RWPE2 (cell line): ENCODE measurements at regions not wholly inside any gene's neighbourhood (a gene's known extent, or its start where the extent isn't known, plus 50 kb on each side); places are given as distances from the start of the nearest gene placed in this dataset.

ENCODE experiments used
- ATAC-seq: fragments of 200-7000 bp; cut with Tn5 transposase; 3 replicates; pipeline ENCODE4 v1.9.1; 2021; ENCODE audit warnings: low read depth
- DNase-seq: peaks from one replicate; pipeline ENCODE4 v3.0.0-alpha.2; 2020; ENCODE audit warnings: low spot score
- H3K27ac ChIP-seq: fragments of 450-650 bp; 2 replicates; pipeline ENCODE4 v1.5.1; 2017; ENCODE audit warnings: mild to moderate bottlenecking; ENCODE audit not compliant: poor library complexity, severe bottlenecking
- H3K27me3 ChIP-seq: fragments of 250-450 bp; sonication (Bioruptor Pico); 2 replicates; pipeline ENCODE4 v1.5.1; 2021; ENCODE audit warnings: mild to moderate bottlenecking, moderate library complexity; ENCODE audit not compliant: insufficient read depth, poor library complexity, severe bottlenecking
- H3K36me3 ChIP-seq: fragments of 250-450 bp; sonication (Bioruptor Pico); 2 replicates; pipeline ENCODE4 v1.5.1; 2020; ENCODE audit warnings: low read depth, mild to moderate bottlenecking, moderate library complexity
- H3K4me1 ChIP-seq: fragments of 250-450 bp; sonication (Bioruptor Pico); 2 replicates; pipeline ENCODE4 v1.5.1; 2021; ENCODE audit warnings: mild to moderate bottlenecking, moderate library complexity; ENCODE audit not compliant: insufficient read depth, poor library complexity, severe bottlenecking
- H3K4me3 ChIP-seq: fragments of 250-450 bp; sonication (Bioruptor Pico); 2 replicates; pipeline ENCODE4 v1.5.1; 2021; ENCODE audit warnings: mild to moderate bottlenecking, moderate library complexity; ENCODE audit not compliant: severe bottlenecking
- H3K9me3 ChIP-seq: fragments of 250-450 bp; sonication (Bioruptor Pico); 2 replicates; pipeline ENCODE4 v1.5.1; 2021; ENCODE audit warnings: mild to moderate bottlenecking, moderate library complexity; ENCODE audit not compliant: severe bottlenecking
- CTCF ChIP-seq: fragments of 450-650 bp; IDR thresholded peaks from one replicate; pipeline ENCODE4 v1.5.1; 2017; ENCODE audit warnings: mild to moderate bottlenecking, moderate library complexity; ENCODE audit not compliant: poor library complexity, severe bottlenecking

- no peak for TF ChIP-seq CTCF
- Histone ChIP-seq H3K9me3 (no peaks in the 10 kb centered on the region), H3K27ac (no peak overlapping the region), H3K4me1 (no peaks in the 10 kb centered on the region), H3K36me3 (no peaks in the 10 kb centered on the region), H3K4me3 (no peak overlapping the region), H3K27me3 (no peaks in the 10 kb centered on the region)
- ATAC-seq, result no peak
- DNase-seq, result no peak
Observed at GRCh38 chr16:64381979-64382378, 739.9 kb downstream of the CDH11 start.

DNA sequence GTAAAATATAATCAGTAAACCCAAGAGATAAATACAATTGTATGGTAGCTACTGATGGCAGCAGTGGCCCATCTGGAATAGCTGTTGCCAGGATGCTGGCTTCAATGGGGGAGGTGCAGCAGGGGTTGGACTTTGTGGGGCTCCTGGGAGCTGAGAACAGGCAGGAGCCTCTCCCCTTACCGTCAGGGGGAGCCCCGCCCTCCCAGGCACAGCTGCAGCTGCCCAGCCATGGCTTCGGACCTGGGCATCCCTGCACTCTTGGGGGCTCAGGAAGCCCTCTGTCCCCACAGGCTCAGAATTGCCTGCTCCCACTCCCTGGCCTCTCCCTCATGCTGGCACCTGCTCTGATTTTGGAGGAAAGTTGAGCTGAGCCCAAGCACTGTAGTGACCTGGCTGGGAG lies 741.1 kb downstream of the CDH11 start:
- Histone ChIP-seq H3K9me3 (no peaks in the 10 kb centered on the region), H3K4me1 (no peaks in the 10 kb centered on the region), H3K4me3 (no peak overlapping the region), H3K27me3 (no peaks in the 10 kb centered on the region), H3K27ac (no peak overlapping the region), H3K36me3 (no peaks in the 10 kb centered on the region)
- TF ChIP-seq CTCF, result no peak
- ATAC-seq, result no peak
- DNase-seq, result no peak

DNA sequence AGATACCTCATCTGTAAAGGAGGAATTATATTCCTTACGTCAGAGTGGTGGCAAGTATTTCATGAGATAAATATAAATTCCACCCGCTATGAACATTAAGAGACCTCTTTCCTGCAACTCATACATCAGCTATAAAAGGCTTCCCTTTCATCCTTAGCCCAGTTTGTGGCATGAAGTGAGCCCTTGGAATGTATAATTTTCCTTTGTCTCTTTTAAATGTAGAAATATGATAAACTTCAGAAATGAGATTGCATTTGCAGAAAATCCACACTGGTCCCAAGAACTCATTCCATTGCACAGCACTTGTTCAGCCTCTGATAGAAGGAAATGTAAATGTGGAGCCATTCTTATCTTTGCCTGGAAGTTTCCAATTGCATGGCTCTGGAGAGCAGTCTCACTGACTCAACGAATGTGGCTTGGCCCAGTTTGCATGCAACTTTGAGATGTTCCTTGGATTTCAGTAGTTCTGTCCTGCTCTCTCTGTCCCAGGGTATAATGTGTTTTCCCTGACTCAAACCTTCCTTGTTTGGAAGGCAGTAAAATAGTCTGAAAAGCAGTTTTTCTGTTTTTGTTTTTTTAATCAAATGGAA lies 746.4 kb downstream of the CDH11 start:
- Histone ChIP-seq H3K4me3 (no peak overlapping the region), H3K4me1 (no peaks in the 10 kb centered on the region), H3K27me3 (no peaks in the 10 kb centered on the region), H3K36me3 (no peaks in the 10 kb centered on the region), H3K27ac (no peak overlapping the region), H3K9me3 (no peaks in the 10 kb centered on the region)
- ATAC-seq (no peak), DNase-seq (no peak)
- no peak for TF ChIP-seq CTCF

- H3K27me3 ChIP-seq, result no peaks in the 10 kb centered on the region
- H3K4me3 ChIP-seq, result no peak overlapping the region
- no peaks in the 10 kb centered on the region for H3K36me3 ChIP-seq
- DNase-seq (no peak), ATAC-seq (no peak)
- TF ChIP-seq CTCF, result no peak
- peaks cover 2% of the 10 kb centered on the region for H3K4me1 ChIP-seq
- no peaks in the 10 kb centered on the region for H3K9me3 ChIP-seq
- H3K27ac ChIP-seq, result no peak overlapping the region
Observed at GRCh38 chr16:64370112-64370511, 751.8 kb downstream of the CDH11 start.

GRCh38 chr16:64365448-64365931 lies 756.4 kb downstream of the CDH11 start:
- H3K27me3 ChIP-seq, result no peaks in the 10 kb centered on the region
- no peak for DNase-seq
- peaks cover 4% of the 10 kb centered on the region for H3K4me1 ChIP-seq
- no peak for TF ChIP-seq CTCF
- no peak overlapping the region for H3K27ac ChIP-seq
- peak; percentile 72 for ATAC-seq
- H3K4me3 ChIP-seq, result no peak overlapping the region
- no peaks in the 10 kb centered on the region for H3K9me3 ChIP-seq
- no peaks in the 10 kb centered on the region for H3K36me3 ChIP-seq
